ENCODE measurements at regions not wholly inside any gene's neighbourhood (a gene's known extent, or its start where the extent isn't known, plus 50 kb on each side); places are given as distances from the start of the nearest gene placed in this dataset.

DNA sequence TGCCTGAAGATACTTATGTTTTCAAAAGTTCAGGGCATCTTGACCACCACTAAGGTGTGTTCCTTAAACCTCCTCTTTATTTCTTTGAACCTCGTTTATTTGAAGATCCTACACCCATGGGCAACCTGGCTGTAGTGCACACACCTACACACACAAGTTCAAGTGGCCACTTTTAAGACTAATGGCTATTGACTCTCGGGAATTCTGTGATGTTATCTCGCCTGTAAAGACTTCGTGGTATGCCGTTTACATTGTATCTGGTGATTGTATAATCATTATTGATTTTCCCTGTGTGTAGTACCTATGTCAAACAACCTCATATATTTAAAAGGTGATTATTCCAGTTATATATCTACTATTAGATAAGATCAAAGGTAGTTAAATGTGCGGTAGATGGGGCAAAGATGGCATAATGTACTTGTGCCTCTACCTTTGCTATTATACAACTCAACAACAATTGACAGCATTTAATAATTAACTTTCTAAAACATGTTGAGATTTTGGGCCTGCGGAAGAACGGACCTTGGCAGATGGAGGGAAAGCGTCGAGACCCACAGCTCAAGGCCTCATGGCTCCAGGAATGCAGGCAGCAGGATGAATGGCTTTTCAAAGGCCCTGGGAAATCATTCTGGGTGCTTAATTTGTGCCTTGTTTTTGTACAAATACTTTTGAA lies 51.4 kb upstream of the IRX2 start:
- TF ChIP-seq, protein P1, sequence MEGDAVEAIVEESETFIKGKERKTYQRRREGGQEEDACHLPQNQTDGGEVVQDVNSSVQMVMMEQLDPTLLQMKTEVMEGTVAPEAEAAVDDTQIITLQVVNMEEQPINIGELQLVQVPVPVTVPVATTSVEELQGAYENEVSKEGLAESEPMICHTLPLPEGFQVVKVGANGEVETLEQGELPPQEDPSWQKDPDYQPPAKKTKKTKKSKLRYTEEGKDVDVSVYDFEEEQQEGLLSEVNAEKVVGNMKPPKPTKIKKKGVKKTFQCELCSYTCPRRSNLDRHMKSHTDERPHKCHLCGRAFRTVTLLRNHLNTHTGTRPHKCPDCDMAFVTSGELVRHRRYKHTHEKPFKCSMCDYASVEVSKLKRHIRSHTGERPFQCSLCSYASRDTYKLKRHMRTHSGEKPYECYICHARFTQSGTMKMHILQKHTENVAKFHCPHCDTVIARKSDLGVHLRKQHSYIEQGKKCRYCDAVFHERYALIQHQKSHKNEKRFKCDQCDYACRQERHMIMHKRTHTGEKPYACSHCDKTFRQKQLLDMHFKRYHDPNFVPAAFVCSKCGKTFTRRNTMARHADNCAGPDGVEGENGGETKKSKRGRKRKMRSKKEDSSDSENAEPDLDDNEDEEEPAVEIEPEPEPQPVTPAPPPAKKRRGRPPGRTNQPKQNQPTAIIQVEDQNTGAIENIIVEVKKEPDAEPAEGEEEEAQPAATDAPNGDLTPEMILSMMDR (conservative IDR thresholded peaks at IDR 0.05; ENCODE audit: low read depth, low read length), result no peak
- TF ChIP-seq EZH2 (IDR thresholded peaks at IDR 0.05; ENCODE audit: low read length, unreplicated experiment), result no peak
